IMR-90 (cell line): ENCODE measurements at regions not wholly inside any gene's neighbourhood (a gene's known extent, or its start where the extent isn't known, plus 50 kb on each side); places are given as distances from the start of the nearest gene placed in this dataset.

Experiments used
- ATAC-seq: fragments of 200-7000 bp; cut with Tn5 transposase; 2 replicates; pipeline ENCODE4 v1.9.1; 2020; ENCODE audit warnings: low read depth, mild to moderate bottlenecking, moderate library complexity
- BruUV-seq: library from RNA; stranded (reverse); fragments of 400-500 nt; replicated peaks from 2 replicates; lab custom pipeline; 2021; lab: Mats Ljungman, UMichigan
- CTCF ChIA-PET: fragments of 300-600 bp; formaldehyde crosslinking; extraction: SDS; loops from one replicate; lab custom pipeline; 2021; ENCODE audit warnings: antibody characterized with exemption; lab: Yijun Ruan, JAX
- POLR2A ChIA-PET: fragments of 300-600 bp; sonication (Branson Sonifier 250); formaldehyde crosslinking; loops from one replicate; lab custom pipeline; 2022; ENCODE audit warnings: antibody characterized with exemption; ENCODE audit not compliant: unreplicated experiment; lab: Charles Lee
- DNase-seq: peaks from one replicate; pipeline ENCODE4 v3.0.0; 2013
- H2AFZ ChIP-seq: replicated peaks from 2 replicates; pipeline ENCODE3; 2013; ENCODE audit warnings: low read length, mild to moderate bottlenecking; ENCODE audit not compliant: poor library complexity
- H2AK5ac ChIP-seq: 2 replicates; pipeline ENCODE4 v1.6.1; 2013; ENCODE audit warnings: low read depth, low read length, inconsistent platforms
- H2AK9ac ChIP-seq: replicated peaks from 2 replicates; pipeline ENCODE3; 2013; ENCODE audit warnings: mild to moderate bottlenecking, low read depth, low read length, moderate library complexity; ENCODE audit not compliant: poor library complexity
- H2BK120ac ChIP-seq: 2 replicates; pipeline ENCODE4 v1.6.1; 2013; ENCODE audit warnings: low read depth, low read length, inconsistent platforms
- H2BK15ac ChIP-seq: 3 replicates; pipeline ENCODE4 v1.6.1; 2013; ENCODE audit warnings: low read depth, low read length, inconsistent platforms
- H2BK20ac ChIP-seq: 2 replicates; pipeline ENCODE4 v1.6.1; 2013; ENCODE audit warnings: low read depth, mild to moderate bottlenecking, inconsistent platforms, low read length, moderate library complexity
- H2BK5ac ChIP-seq: 2 replicates; pipeline ENCODE4 v1.6.1; 2013; ENCODE audit warnings: mild to moderate bottlenecking, low read depth, low read length, inconsistent platforms; ENCODE audit not compliant: poor library complexity, severe bottlenecking
- H3K14ac ChIP-seq: replicated peaks from 2 replicates; pipeline ENCODE4 v1.6.1; 2013; ENCODE audit warnings: low read depth, low read length, inconsistent platforms
- H3K18ac ChIP-seq: 2 replicates; pipeline ENCODE4 v1.6.1; 2013; ENCODE audit warnings: low read depth, low read length, control low read depth
- H3K23ac ChIP-seq: 2 replicates; pipeline ENCODE4 v1.6.1; 2013; ENCODE audit warnings: low read depth, low read length, inconsistent platforms
- H3K27ac ChIP-seq: 2 replicates; pipeline ENCODE4 v1.5.1; 2013; ENCODE audit warnings: mild to moderate bottlenecking, control low read depth, low read length; ENCODE audit not compliant: insufficient read depth
- H3K27me3 ChIP-seq: 2 replicates; pipeline ENCODE4 v1.6.1; 2013; ENCODE audit warnings: low read length; ENCODE audit not compliant: control insufficient read depth, insufficient read depth
- H3K36me3 ChIP-seq: 2 replicates; pipeline ENCODE4 v1.6.1; 2013; ENCODE audit warnings: low read length, mixed read lengths; ENCODE audit not compliant: control insufficient read depth, insufficient read depth
- H3K4ac ChIP-seq: 2 replicates; pipeline ENCODE4 v1.6.1; 2013; ENCODE audit warnings: low read depth, low read length, inconsistent platforms
- H3K4me1 ChIP-seq: 2 replicates; pipeline ENCODE4 v1.6.1; 2013; ENCODE audit warnings: low read length, mixed read lengths; ENCODE audit not compliant: control insufficient read depth, insufficient read depth
- H3K4me2 ChIP-seq: 2 replicates; pipeline ENCODE4 v1.6.1; 2013; ENCODE audit warnings: low read depth, mild to moderate bottlenecking, control low read depth, low read length, moderate library complexity
- H3K4me3 ChIP-seq: 2 replicates; pipeline ENCODE4 v1.5.1; 2013; ENCODE audit warnings: low read depth, mild to moderate bottlenecking, control low read depth, low read length, moderate library complexity; ENCODE audit not compliant: insufficient read depth
- H3K56ac ChIP-seq: 2 replicates; pipeline ENCODE4 v1.6.1; 2013; ENCODE audit warnings: low read length, inconsistent platforms; ENCODE audit not compliant: insufficient read depth; ENCODE audit errors: extremely low read depth
- H3K79me1 ChIP-seq, 2 experiments: 2 replicates each; pipeline ENCODE4 v1.6.1; 2013; ENCODE audit warnings: low read length in 2 of 2, inconsistent platforms in 1 of 2, low read depth in 1 of 2
- H3K9ac ChIP-seq: 2 replicates; pipeline ENCODE4 v1.6.1; 2013; ENCODE audit warnings: low read depth, low read length, control low read depth
- H3K9me1 ChIP-seq: 2 replicates; pipeline ENCODE4 v1.6.1; 2013; ENCODE audit warnings: low read length, inconsistent platforms; ENCODE audit not compliant: insufficient read depth
- H3K9me3 ChIP-seq: 2 replicates; pipeline ENCODE4 v1.6.1; 2013; ENCODE audit warnings: low read length; ENCODE audit not compliant: control insufficient read depth, insufficient read depth
- H4K20me1 ChIP-seq: 2 replicates; pipeline ENCODE4 v1.6.1; 2013; ENCODE audit warnings: low read length, inconsistent platforms; ENCODE audit not compliant: insufficient read depth
- H4K5ac ChIP-seq: 2 replicates; pipeline ENCODE4 v1.6.1; 2013; ENCODE audit warnings: mild to moderate bottlenecking, low read depth, low read length, control low read depth
- H4K8ac ChIP-seq, 2 experiments: 2 replicates each; pipeline ENCODE4 v1.6.1; 2013; ENCODE audit warnings: low read depth in 2 of 2, low read length in 2 of 2, control low read depth in 1 of 2, inconsistent platforms in 1 of 2
- H4K91ac ChIP-seq: 2 replicates; pipeline ENCODE4 v1.6.1; 2013; ENCODE audit warnings: low read depth, low read length, inconsistent platforms; ENCODE audit not compliant: insufficient read depth
- CEBPB ChIP-seq: IDR thresholded peaks from 2 replicates; pipeline ENCODE4 v1.6.1; 2012; ENCODE audit warnings: low read depth, low read length, improper control_type of control experiment
- CTCF ChIP-seq: conservative IDR thresholded peaks from 2 replicates; pipeline ENCODE4 v1.5.1; 2012; ENCODE audit warnings: mild to moderate bottlenecking, low read depth, low read length, improper control_type of control experiment
- FOS ChIP-seq: fragments of 150-350 bp; IDR thresholded peaks from 2 replicates; pipeline ENCODE4 v1.6.1; 2016; ENCODE audit warnings: low read depth, low read length
- MAFK ChIP-seq: IDR thresholded peaks from 2 replicates; pipeline ENCODE4 v1.6.1; 2012; ENCODE audit warnings: low read depth, low read length, improper control_type of control experiment
- MAZ ChIP-seq: IDR thresholded peaks from 2 replicates; pipeline ENCODE4 v1.6.1; 2012; ENCODE audit warnings: low read depth, mild to moderate bottlenecking, low read length, improper control_type of control experiment, moderate library complexity, borderline replicate concordance
- MXI1 ChIP-seq: IDR thresholded peaks from 2 replicates; pipeline ENCODE4 v1.6.1; 2012; ENCODE audit warnings: low read depth, mild to moderate bottlenecking, low read length, moderate library complexity, borderline replicate concordance
- RAD21 ChIP-seq: IDR thresholded peaks from 2 replicates; pipeline ENCODE4 v1.6.1; 2012; ENCODE audit warnings: low read length, improper control_type of control experiment
- RCOR1 ChIP-seq: IDR thresholded peaks from 2 replicates; pipeline ENCODE4 v1.6.1; 2012; ENCODE audit warnings: mild to moderate bottlenecking, low read length, improper control_type of control experiment; ENCODE audit not compliant: insufficient replicate concordance
- RFX5 ChIP-seq: IDR thresholded peaks from 2 replicates; pipeline ENCODE4 v1.8.0; 2012; ENCODE audit warnings: low read depth, mild to moderate bottlenecking, low read length, moderate library complexity
- WGBS, 2 experiments: methylation state at CpG; one replicate each; pipeline versions ENCODE4 v1.1.5 to v1.1.7; 2013; ENCODE audit warnings: missing lambda C conversion rate in 2 of 2; ENCODE audit not compliant: insufficient read length in 1 of 2; ENCODE audit errors: extremely low coverage in 2 of 2; 5-methylcytosine and 5-hydroxymethylcytosine counted together
- dilution Hi-C: fragments of 300-500 bp; cut with HindIII; formaldehyde crosslinking; loops from one replicate; pipeline ENCODE4 v1.14.3; 2018; ENCODE audit warnings: low sequenced_read_pairs; ENCODE audit not compliant: unreplicated experiment
- in situ Hi-C: fragments of 300-500 bp; cut with MboI; formaldehyde crosslinking; loops from 3 replicates; pipeline ENCODE4 v1.14.3; 2019; ENCODE audit warnings: low sequenced_read_pairs, inconsistent platforms, mixed read lengths
- intact Hi-C: fragments of 100-400 bp; cut with micrococcal nuclease; formaldehyde crosslinking; loops from 2 replicates; pipeline ENCODE4 v1.10.0; 2022
- TF ChIP-seq, protein P1 (sequence below): fragments of 150-350 bp; IDR thresholded peaks from 2 replicates; pipeline ENCODE4 v1.6.1; 2016; ENCODE audit warnings: low read depth, mild to moderate bottlenecking, low read length, moderate library complexity, borderline replicate concordance

GRCh38 chr11:119560291-119560690 lies 137.3 kb upstream of the THY1 start:
- DNase-seq (no peak), ATAC-seq (no peak)
- Histone ChIP-seq H3K36me3 (no peaks in the 10 kb centered on the region), H2BK5ac (no peak overlapping the region), H4K20me1 (no peaks in the 10 kb centered on the region), H2AK5ac (no peak overlapping the region), H2BK20ac (no peak overlapping the region), H4K5ac (no peak overlapping the region), H4K91ac (no peak overlapping the region), H3K18ac (no peak overlapping the region), H2BK120ac (no peak overlapping the region), H3K9ac (no peak overlapping the region), H3K14ac (no peak overlapping the region), H2AFZ (no peak overlapping the region), H2BK15ac (no peak overlapping the region), H3K27ac (no peak overlapping the region), H3K4me3 (no peak overlapping the region), H3K4me1 (no peaks in the 10 kb centered on the region), H3K4ac (no peak overlapping the region), H3K9me3 (peaks cover 5% of the 10 kb centered on the region; the same call in 1 of the 2 replicates), H3K27me3 (peaks cover 23% of the 10 kb centered on the region), H3K23ac (no peak overlapping the region), H4K8ac (no peak overlapping the region), H3K9me1 (no peaks in the 10 kb centered on the region), H3K79me1 (no peaks in the 10 kb centered on the region), H2AK9ac (no peak overlapping the region), H3K4me2 (no peak overlapping the region), H3K56ac (no peak overlapping the region)
- CTCF ChIA-PET: no interaction called here
- in situ Hi-C loops: no loop called here
- TF ChIP-seq CTCF (no peak), FOS (no peak), MAZ (no peak), RFX5 (no peak), RCOR1 (no peak), MAFK (no peak), RAD21 (no peak), MXI1 (no peak), CEBPB (no peak)
- TF ChIP-seq, protein P1, sequence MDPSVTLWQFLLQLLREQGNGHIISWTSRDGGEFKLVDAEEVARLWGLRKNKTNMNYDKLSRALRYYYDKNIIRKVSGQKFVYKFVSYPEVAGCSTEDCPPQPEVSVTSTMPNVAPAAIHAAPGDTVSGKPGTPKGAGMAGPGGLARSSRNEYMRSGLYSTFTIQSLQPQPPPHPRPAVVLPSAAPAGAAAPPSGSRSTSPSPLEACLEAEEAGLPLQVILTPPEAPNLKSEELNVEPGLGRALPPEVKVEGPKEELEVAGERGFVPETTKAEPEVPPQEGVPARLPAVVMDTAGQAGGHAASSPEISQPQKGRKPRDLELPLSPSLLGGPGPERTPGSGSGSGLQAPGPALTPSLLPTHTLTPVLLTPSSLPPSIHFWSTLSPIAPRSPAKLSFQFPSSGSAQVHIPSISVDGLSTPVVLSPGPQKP: no peak
- WGBS, 2 experiments: 40% methylated on average over 2 of the region's 6 CpGs; no CpG with 5 or more reads in 1 of the 2 experiments
- no TSS peak for BruUV-seq
- dilution Hi-C loops: no loop called here
- POLR2A ChIA-PET: no interaction called here
- intact Hi-C loops: no loop called here
